Gastroesophageal sphincter (tissue), 4 donors: ENCODE measurements at regions not wholly inside any gene's neighbourhood (a gene's known extent, or its start where the extent isn't known, plus 50 kb on each side); places are given as distances from the start of the nearest gene placed in this dataset.

Experiments
- ATAC-seq: fragments of 150-250 bp; one replicate; pipeline ENCODE4 v1.9.1; 2016; ENCODE audit warnings: mild to moderate bottlenecking, moderate library complexity
- H3K27ac ChIP-seq, 4 donors: fragments of 200-600 bp; sonication (generic) in 3 of 4; 1 replicate in 3 of 4; 2 replicates in 1 of 4; pipeline ENCODE4 v1.5.1; 2016 to 2019
- H3K27me3 ChIP-seq: fragments of 200-600 bp; sonication (generic); one replicate; pipeline ENCODE4 v1.5.1; 2019
- H3K36me3 ChIP-seq, 2 donors: fragments of 200-600 bp; sonication (generic); one replicate each; pipeline ENCODE4 v1.5.1; 2019; ENCODE audit warnings: control low read depth in 1 of 2
- H3K4me1 ChIP-seq, 3 donors: fragments of 200-600 bp; sonication (generic); 1 replicate in 2 of 3; 2 replicates in 1 of 3; pipeline ENCODE4 v1.5.1; 2016 to 2019; ENCODE audit warnings: control low read depth in 2 of 3
- H3K4me3 ChIP-seq, 2 donors: fragments of 200-600 bp; sonication (generic); one replicate each; pipeline ENCODE4 v1.5.1; 2019; ENCODE audit warnings: mild to moderate bottlenecking in 1 of 2, moderate library complexity in 1 of 2
- H3K9me3 ChIP-seq, 3 donors: fragments of 200-600 bp; sonication (generic); one replicate each; pipeline ENCODE4 v1.5.1; 2017 to 2019; ENCODE audit warnings: control low read depth in 2 of 3
- EP300 ChIP-seq: sonication (generic); formaldehyde crosslinking; IDR thresholded peaks from one replicate; pipeline ENCODE4 v1.6.1; 2017; ENCODE audit warnings: antibody characterized with exemption, mild to moderate bottlenecking
- POLR2A ChIP-seq, 2 donors: fragments of 450-650 bp; IDR thresholded peaks; one replicate each; pipeline ENCODE4 v1.6.1; 2017; ENCODE audit warnings: antibody characterized with exemption in 2 of 2, mild to moderate bottlenecking in 2 of 2, moderate library complexity in 1 of 2
- POLR2AphosphoS5 ChIP-seq: sonication (generic); formaldehyde crosslinking; IDR thresholded peaks from one replicate; pipeline ENCODE4 v1.6.1; 2017; ENCODE audit warnings: antibody characterized with exemption
- WGBS, 2 donors: methylation state at CpG; one replicate each; pipeline ENCODE4 v1.1.5; 2018; ENCODE audit warnings: low coverage in 1 of 2; 5-methylcytosine and 5-hydroxymethylcytosine counted together
- TF ChIP-seq, protein P1 (sequence below), 4 experiments: fragments of 200-600 bp in 2 of 4; fragments of 450-650 bp in 2 of 4; sonication (generic) in 1 of 4; IDR thresholded peaks; one replicate each; pipeline ENCODE4 v1.5.1; 2017 to 2019; ENCODE audit warnings: antibody characterized with exemption in 4 of 4, mild to moderate bottlenecking in 2 of 4, moderate library complexity in 2 of 4

DNA sequence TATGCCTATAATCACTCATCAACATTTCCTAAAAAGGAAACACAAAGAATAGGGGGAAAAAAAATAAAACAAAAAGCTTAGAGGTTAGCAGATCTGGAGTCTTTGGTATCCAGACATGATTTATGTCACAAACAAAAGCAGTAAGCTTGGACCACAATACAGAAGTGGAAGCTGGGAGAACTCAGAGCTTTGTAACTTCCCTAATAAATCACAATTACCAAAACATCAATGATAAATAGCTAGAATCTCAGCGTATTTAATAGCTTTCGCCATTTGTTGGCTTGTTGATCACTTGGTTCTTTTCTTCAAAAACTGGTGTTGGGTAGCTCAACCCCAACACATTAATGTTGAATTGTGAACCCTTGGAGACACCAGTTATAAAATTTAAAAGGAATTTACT is 392.5 kb downstream of the IRS1 start:
- WGBS, 2 donors, result 46 to 56% methylated on average over 2 of the region's 2 CpGs

GRCh38 chr2:226405465-226405864 is 394.2 kb downstream of the IRS1 start:
- ATAC-seq, result no peak
- Histone ChIP-seq H3K27me3 (no peaks in the 10 kb centered on the region), H3K9me3 (no peaks in the 10 kb centered on the region), H3K36me3 (no peaks in the 10 kb centered on the region), H3K4me3 (no peak overlapping the region), H3K4me1 (peaks cover 0 to 7% (median 5%) of the 10 kb centered on the region in 3 donors), H3K27ac (no peak overlapping the region)
- TF ChIP-seq EP300 (no peak), POLR2AphosphoS5 (no peak), POLR2A (IDR thresholded peaks at IDR 0.05) (no peak)
- TF ChIP-seq, protein P1, sequence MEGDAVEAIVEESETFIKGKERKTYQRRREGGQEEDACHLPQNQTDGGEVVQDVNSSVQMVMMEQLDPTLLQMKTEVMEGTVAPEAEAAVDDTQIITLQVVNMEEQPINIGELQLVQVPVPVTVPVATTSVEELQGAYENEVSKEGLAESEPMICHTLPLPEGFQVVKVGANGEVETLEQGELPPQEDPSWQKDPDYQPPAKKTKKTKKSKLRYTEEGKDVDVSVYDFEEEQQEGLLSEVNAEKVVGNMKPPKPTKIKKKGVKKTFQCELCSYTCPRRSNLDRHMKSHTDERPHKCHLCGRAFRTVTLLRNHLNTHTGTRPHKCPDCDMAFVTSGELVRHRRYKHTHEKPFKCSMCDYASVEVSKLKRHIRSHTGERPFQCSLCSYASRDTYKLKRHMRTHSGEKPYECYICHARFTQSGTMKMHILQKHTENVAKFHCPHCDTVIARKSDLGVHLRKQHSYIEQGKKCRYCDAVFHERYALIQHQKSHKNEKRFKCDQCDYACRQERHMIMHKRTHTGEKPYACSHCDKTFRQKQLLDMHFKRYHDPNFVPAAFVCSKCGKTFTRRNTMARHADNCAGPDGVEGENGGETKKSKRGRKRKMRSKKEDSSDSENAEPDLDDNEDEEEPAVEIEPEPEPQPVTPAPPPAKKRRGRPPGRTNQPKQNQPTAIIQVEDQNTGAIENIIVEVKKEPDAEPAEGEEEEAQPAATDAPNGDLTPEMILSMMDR (IDR thresholded peaks at IDR 0.05), result no peak
- 31 to 43% methylated on average over 1 of the region's 1 CpG for WGBS, 2 donors

More for the DNA sequence above, 392.5 kb downstream of the IRS1 start:
- H3K27me3 ChIP-seq, result no peaks in the 10 kb centered on the region
- no peaks in the 10 kb centered on the region for H3K9me3 ChIP-seq
- no peak overlapping the region for H3K4me3 ChIP-seq
- TF ChIP-seq, protein P1 (IDR thresholded peaks at IDR 0.05), result no peak
- TF ChIP-seq EP300 (no peak), POLR2A (IDR thresholded peaks at IDR 0.05) (no peak), POLR2AphosphoS5 (no peak)
- no peaks in the 10 kb centered on the region for H3K36me3 ChIP-seq
- H3K27ac ChIP-seq, result no peak overlapping the region
- peaks cover 0 to 7% (median 5%) of the 10 kb centered on the region in 3 donors for H3K4me1 ChIP-seq
- no peak for ATAC-seq

DNA sequence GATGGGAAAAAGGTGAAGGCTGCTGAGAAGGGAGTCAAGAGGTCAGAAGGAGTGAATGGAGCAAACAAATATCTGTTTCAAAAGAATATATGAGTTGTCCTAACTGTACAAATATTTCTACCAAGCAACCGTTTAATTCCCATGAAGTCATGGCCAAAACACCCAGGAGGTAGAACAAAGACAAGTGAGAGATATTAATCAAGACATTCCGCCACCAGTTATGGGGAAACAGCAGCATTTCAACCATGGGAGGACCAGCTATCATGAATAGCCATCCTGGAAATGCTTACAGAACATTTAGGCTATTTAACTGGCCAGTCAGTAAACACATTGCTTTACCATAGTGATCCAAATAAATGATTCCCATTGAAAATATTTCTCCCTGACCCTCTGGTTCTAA is 396.3 kb downstream of the IRS1 start:
- no peaks in the 10 kb centered on the region for H3K27me3 ChIP-seq
- no peak for ATAC-seq
- H3K4me1 ChIP-seq, result peaks cover 0 to 7% (median 5%) of the 10 kb centered on the region in 3 donors
- 36 to 41% methylated on average over 2 of the region's 2 CpGs for WGBS, 2 donors
- H3K9me3 ChIP-seq, result no peaks in the 10 kb centered on the region
- H3K36me3 ChIP-seq, result no peaks in the 10 kb centered on the region
- no peak overlapping the region for H3K27ac ChIP-seq
- H3K4me3 ChIP-seq, result no peak overlapping the region
- TF ChIP-seq, protein P1 (IDR thresholded peaks at IDR 0.05), result no peak
- TF ChIP-seq POLR2A (IDR thresholded peaks at IDR 0.05) (no peak), POLR2AphosphoS5 (no peak), EP300 (no peak)

GRCh38 chr2:226399006-226399405 is 400.6 kb downstream of the IRS1 start:
- Histone ChIP-seq H3K4me3 (no peak overlapping the region), H3K27me3 (no peaks in the 10 kb centered on the region), H3K9me3 (no peaks in the 10 kb centered on the region), H3K4me1 (no peaks in the 10 kb centered on the region), H3K27ac (no peak overlapping the region), H3K36me3 (no peaks in the 10 kb centered on the region)
- 78 to 100% methylated on average over 1 of the region's 1 CpG for WGBS, 2 donors
- no peak for ATAC-seq
- no peak for TF ChIP-seq POLR2A (IDR thresholded peaks at IDR 0.05)
- TF ChIP-seq POLR2AphosphoS5, result no peak
- no peak for TF ChIP-seq EP300
- TF ChIP-seq, protein P1 (IDR thresholded peaks at IDR 0.05), result no peak

- no peak for TF ChIP-seq POLR2AphosphoS5
- TF ChIP-seq, protein P1 (IDR thresholded peaks at IDR 0.05), result no peak
- TF ChIP-seq POLR2A (IDR thresholded peaks at IDR 0.05), result no peak
- no peak for TF ChIP-seq EP300
- no peaks in the 10 kb centered on the region for H3K9me3 ChIP-seq
- H3K36me3 ChIP-seq, result no peaks in the 10 kb centered on the region
- H3K27me3 ChIP-seq, result no peaks in the 10 kb centered on the region
- no peaks in the 10 kb centered on the region for H3K4me1 ChIP-seq
- no peak for ATAC-seq
- no peak overlapping the region for H3K27ac ChIP-seq
- WGBS, 2 donors, result no CpG with 5 or more reads among the region's 1 CpG
- H3K4me3 ChIP-seq, result no peak overlapping the region
Observed at GRCh38 chr2:226398580-226398979, 401.0 kb downstream of the IRS1 start.
